HCT116 (cell line): ENCODE measurements at regions not wholly inside any gene's neighbourhood (a gene's known extent, or its start where the extent isn't known, plus 50 kb on each side); places are given as distances from the start of the nearest gene placed in this dataset.

Source experiments
- CTCF ChIP-seq, 3 experiments: fragments of 200-600 bp in 1 of 3; sonication (generic) in 1 of 3; IDR thresholded peaks in 2 of 3; conservative IDR thresholded peaks in 1 of 3; 2 replicates each; pipeline ENCODE4 v1.5.1; 2012 to 2017; ENCODE audit warnings: low read depth in 2 of 3, low read length in 2 of 3, antibody characterized with exemption in 1 of 3, borderline replicate concordance in 1 of 3, control low read depth in 1 of 3, mild to moderate bottlenecking in 1 of 3, mixed read lengths in 1 of 3, mixed run types in 1 of 3, moderate library complexity in 1 of 3; ENCODE audit not compliant: insufficient read depth in 1 of 3
- EZH2 ChIP-seq: fragments of 200-600 bp; sonication (generic); IDR thresholded peaks from 2 replicates; pipeline ENCODE4 v1.6.1; 2017; ENCODE audit warnings: antibody characterized with exemption, mixed run types
- TCF7L2 ChIP-seq: IDR thresholded peaks from 2 replicates; pipeline ENCODE4 v1.7.0; 2011; ENCODE audit warnings: borderline replicate concordance, inconsistent platforms; ENCODE audit not compliant: insufficient read depth, insufficient read length; ENCODE audit errors: extremely low read depth

DNA sequence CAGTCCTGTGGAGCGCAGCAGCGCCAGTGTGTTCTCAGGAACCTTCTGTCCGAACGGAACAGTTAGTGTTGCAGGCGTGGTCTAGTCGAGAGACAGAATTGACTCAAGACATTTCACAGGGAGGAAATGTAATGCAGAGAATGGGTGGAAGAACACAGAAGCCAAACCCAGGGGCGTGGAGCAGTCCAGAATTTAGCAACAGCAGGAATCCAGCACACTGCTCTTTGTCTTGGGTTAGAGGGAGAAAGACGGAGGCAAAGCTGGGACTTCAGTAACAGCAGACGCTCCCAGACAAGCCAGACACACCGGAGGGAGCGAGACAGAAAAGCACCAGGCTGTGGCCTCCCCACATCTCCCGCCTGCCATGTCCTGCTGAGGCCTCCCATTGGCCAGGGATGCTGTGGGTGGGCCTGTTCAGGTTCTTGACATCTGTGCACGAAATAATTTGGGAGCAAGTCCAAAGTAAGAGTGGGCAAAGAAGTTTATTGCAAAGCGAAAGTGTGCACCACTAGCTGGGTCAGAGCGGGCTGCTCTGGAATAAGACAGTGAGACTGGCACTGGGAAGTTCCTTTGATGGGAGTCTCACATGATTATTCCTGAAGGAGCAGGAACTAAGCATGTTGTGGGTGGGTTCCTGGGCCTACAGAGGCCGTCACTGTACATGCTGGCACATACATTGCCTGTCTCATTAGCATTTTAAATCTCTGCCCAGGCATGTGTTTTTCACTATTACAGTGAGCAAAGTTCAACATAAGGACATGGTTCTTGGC is 339.3 kb upstream of the SFSWAP start:
- no peak for TF ChIP-seq CTCF (IDR thresholded peaks at IDR 0.05 in 2 of 3, conservative IDR thresholded peaks at IDR 0.05 in 1 of 3; ENCODE audit: borderline replicate concordance in 1 of 3, insufficient read depth in 1 of 3, low read depth in 2 of 3, low read length in 2 of 3)
- no peak for TF ChIP-seq TCF7L2
- TF ChIP-seq EZH2 = no peak
